ENCODE measurements at regions not wholly inside any gene's neighbourhood (a gene's known extent, or its start where the extent isn't known, plus 50 kb on each side); places are given as distances from the start of the nearest gene placed in this dataset.

GRCh38 chr6:37556881-37557644, 57.4 kb upstream of the CCDC167 start:
- no peak for DNase-seq (ENCODE audit: low spot score)

- no peak for DNase-seq (ENCODE audit: low spot score)
Measured at GRCh38 chr6:37555040-37555781, 55.5 kb upstream of the CCDC167 start.

GRCh38 chr6:37554480-37554819, 54.8 kb upstream of the CCDC167 start:
- DNase-seq (ENCODE audit: low spot score): no peak

GRCh38 chr6:37552267-37552666, 52.6 kb upstream of the CCDC167 start:
- DNase-seq (ENCODE audit: low spot score): no peak

- no peak for DNase-seq (ENCODE audit: low spot score)
Measured at GRCh38 chr6:37551867-37552266, 52.2 kb upstream of the CCDC167 start.

GRCh38 chr6:37551446-37551845, 51.8 kb upstream of the CCDC167 start:
- DNase-seq (ENCODE audit: low spot score): no peak

- no peak for DNase-seq (ENCODE audit: low spot score)
Measured at GRCh38 chr6:37551002-37551401, 51.3 kb upstream of the CCDC167 start.

- no peak for DNase-seq (ENCODE audit: low spot score)
Measured at GRCh38 chr6:37550191-37550831, 50.6 kb upstream of the CCDC167 start.

- no peak for DNase-seq (ENCODE audit: low spot score)
Measured at GRCh38 chr6:37549558-37549957, 49.9 kb upstream of the CCDC167 start.

Data from ecto neural progenitor cell (in vitro differentiated cells).